ENCODE measurements at regions not wholly inside any gene's neighbourhood (a gene's known extent, or its start where the extent isn't known, plus 50 kb on each side); places are given as distances from the start of the nearest gene placed in this dataset.
"Not testable (repeated sequence)": the region's sequence is repeated elsewhere in the genome, so short reads cannot be mapped to it uniquely, and the experiment has no call there.

DNA sequence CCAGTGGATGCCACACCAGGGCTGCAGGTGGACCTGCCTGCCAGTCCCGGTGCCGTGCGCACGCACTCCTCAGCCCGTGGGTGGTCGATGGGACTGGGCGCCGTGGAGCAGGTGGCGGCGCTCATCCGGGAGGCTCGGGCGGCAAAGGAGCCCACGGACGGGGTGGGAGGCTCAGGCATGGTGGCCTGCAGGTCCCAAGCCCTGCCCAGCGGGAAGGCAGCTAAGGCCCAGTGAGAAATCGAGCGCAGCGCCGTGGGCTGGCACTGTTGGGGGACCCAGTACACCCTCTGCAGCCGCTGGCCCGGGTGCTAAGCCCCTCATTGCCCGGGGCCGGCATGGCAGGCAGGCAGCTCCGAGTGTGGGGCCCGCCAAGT, 1171.8 kb upstream of the B3GALT2 start:
- DNase-seq (peak in 2 of 5 donors; percentile 23 to 47), ATAC-seq (no peak)
- Histone ChIP-seq H3K4me1 (peaks cover 0 to 11% (median 0%) of the 10 kb centered on the region in 12 donors), H3K27ac (no peak overlapping the region), H3K27me3 (no peaks in the 10 kb centered on the region), H3K9me3 (no peaks in the 10 kb centered on the region), H3K36me3 (no peaks in the 10 kb centered on the region), H3K4me3 (no peak overlapping the region)
- 94 to 99% (median 96%) methylated on average over 26 of the region's 26 CpGs for WGBS, 4 donors
- intact Hi-C loops (cut with DNase I) = no loop called here
- TF ChIP-seq POLR2A (IDR thresholded peaks at IDR 0.05) = no peak
- TF ChIP-seq, protein P1, sequence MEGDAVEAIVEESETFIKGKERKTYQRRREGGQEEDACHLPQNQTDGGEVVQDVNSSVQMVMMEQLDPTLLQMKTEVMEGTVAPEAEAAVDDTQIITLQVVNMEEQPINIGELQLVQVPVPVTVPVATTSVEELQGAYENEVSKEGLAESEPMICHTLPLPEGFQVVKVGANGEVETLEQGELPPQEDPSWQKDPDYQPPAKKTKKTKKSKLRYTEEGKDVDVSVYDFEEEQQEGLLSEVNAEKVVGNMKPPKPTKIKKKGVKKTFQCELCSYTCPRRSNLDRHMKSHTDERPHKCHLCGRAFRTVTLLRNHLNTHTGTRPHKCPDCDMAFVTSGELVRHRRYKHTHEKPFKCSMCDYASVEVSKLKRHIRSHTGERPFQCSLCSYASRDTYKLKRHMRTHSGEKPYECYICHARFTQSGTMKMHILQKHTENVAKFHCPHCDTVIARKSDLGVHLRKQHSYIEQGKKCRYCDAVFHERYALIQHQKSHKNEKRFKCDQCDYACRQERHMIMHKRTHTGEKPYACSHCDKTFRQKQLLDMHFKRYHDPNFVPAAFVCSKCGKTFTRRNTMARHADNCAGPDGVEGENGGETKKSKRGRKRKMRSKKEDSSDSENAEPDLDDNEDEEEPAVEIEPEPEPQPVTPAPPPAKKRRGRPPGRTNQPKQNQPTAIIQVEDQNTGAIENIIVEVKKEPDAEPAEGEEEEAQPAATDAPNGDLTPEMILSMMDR (IDR thresholded peaks at IDR 0.05) = no peak

DNA sequence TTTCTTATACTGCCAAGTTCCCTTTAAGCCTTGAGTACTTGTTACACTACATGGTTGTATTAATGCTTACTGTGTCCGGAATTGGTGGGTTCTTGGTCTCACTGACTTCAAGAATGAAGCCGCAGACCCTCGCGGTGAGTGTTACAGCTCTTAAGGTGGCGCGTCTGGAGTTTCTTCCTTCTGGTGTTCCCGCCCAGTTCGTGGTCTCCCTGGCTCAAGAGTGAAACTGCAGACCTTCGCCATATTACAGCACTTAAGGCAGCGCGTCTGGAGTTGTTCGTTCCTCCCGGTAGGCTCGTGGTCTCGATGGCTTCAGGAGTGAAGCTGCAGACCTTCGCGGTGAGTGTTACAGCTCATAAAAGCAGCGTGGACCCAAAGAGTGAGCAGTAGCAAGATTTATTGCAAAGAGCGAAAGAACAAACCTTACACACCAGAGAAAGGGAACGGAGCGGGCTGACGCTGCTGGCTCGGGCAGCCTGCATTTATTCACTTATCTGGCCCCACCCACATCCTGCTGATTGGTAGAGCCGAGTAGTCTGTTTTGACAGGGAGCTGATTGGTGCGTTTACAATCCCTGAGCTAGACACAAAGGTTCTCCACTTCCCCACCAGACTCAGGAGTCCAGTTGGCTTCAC, 1171.3 kb upstream of the B3GALT2 start:
- ATAC-seq; intact Hi-C loops (cut with DNase I); H3K27me3 ChIP-seq; DNase-seq; H3K4me3 ChIP-seq; H3K36me3 ChIP-seq; H3K9me3 ChIP-seq; H3K27ac ChIP-seq: not testable (repeated sequence)
- peaks cover 0 to 11% (median 0%) of the 10 kb centered on the region in 12 donors for H3K4me1 ChIP-seq
- WGBS, 4 donors = 86 to 95% (median 92%) methylated on average over 25 of the region's 25 CpGs

DNA sequence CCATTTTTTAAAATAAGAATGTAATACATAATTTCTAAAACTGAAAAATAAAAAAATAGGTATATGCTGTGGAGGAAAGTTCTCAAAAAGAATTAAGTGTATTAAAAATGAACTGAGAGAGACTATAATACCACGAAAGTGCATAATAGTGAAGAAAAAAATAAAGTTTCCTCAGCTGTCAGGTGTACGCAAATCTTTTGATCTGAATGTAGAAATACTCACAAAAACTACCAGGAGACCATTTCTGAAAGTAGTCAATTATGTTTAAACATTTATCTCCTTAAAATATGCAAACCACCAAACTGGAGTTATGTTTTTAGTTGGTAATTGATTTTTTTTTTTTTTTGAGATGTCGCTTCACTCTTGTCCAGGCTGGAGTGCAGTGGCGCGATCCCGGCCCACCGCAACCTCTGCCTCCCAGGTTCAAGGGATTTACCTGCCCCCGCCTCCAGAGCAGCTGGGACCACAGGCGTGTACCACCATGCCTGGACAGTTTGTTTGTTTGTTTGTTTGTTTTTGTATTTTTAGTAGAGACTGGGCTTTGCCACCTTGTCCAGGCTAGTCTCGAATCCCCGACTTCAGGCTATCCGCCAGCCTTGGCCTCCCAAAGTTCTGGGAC, 1169.2 kb upstream of the B3GALT2 start:
- H3K9me3 ChIP-seq = no peaks in the 10 kb centered on the region
- H3K27ac ChIP-seq = no peak overlapping the region
- H3K27me3 ChIP-seq = no peaks in the 10 kb centered on the region
- ATAC-seq (no peak), DNase-seq (no peak)
- no peaks in the 10 kb centered on the region for H3K4me1 ChIP-seq
- TF ChIP-seq POLR2A (IDR thresholded peaks at IDR 0.05) = no peak
- TF ChIP-seq, protein P1 (IDR thresholded peaks at IDR 0.05) = no peak
- H3K4me3 ChIP-seq = no peak overlapping the region
- WGBS, 4 donors = 79 to 86% (median 84%) methylated on average over 12 of the region's 12 CpGs
- no peaks in the 10 kb centered on the region for H3K36me3 ChIP-seq
- intact Hi-C loops (cut with DNase I) = no loop called here

DNA sequence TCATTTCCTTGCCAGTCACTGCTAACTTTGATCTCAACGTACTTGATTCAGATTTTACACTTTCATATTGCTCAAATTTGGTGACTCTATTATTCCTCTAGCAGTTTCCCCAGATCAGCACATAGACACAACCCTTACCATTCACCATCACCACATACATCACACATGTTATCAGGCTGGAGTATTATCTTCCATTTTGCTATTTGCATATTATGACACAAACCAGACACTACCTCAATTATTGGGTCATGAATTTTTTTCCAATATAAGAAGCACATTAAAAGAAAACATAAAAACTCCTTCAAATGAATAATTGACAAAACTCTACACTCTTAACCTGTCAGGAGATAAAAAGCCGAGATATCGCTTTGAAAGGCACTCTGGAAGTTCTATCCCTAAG, 1166.7 kb upstream of the B3GALT2 start:
- H3K4me3 ChIP-seq = no peak overlapping the region
- H3K27me3 ChIP-seq = no peaks in the 10 kb centered on the region
- WGBS, 4 donors = 69 to 83% (median 80%) methylated on average over 3 of the region's 3 CpGs
- no peaks in the 10 kb centered on the region for H3K4me1 ChIP-seq
- ATAC-seq = no peak
- no peak overlapping the region for H3K27ac ChIP-seq
- no peak for DNase-seq
- intact Hi-C loops (cut with DNase I) = no loop called here
- H3K36me3 ChIP-seq = no peaks in the 10 kb centered on the region
- TF ChIP-seq, protein P1 (IDR thresholded peaks at IDR 0.05) = no peak
- TF ChIP-seq POLR2A (IDR thresholded peaks at IDR 0.05) = no peak
- peaks cover 0 to 6% (median 0%) of the 10 kb centered on the region in 12 donors for H3K9me3 ChIP-seq

All from heart left ventricle (tissue), 16 donors.